Suppressor macrophage treated with lipopolysaccharide for 1 hour (primary cell): ENCODE measurements at regions not wholly inside any gene's neighbourhood (a gene's known extent, or its start where the extent isn't known, plus 50 kb on each side); places are given as distances from the start of the nearest gene placed in this dataset.
"Not testable (repeated sequence)": the region's sequence is repeated elsewhere in the genome, so short reads cannot be mapped to it uniquely, and the experiment has no call there.

Source experiments
- DNase-seq, 3 donors: peaks; one replicate each; pipeline ENCODE4 v3.0.0-alpha.2; 2020 to 2022

DNA sequence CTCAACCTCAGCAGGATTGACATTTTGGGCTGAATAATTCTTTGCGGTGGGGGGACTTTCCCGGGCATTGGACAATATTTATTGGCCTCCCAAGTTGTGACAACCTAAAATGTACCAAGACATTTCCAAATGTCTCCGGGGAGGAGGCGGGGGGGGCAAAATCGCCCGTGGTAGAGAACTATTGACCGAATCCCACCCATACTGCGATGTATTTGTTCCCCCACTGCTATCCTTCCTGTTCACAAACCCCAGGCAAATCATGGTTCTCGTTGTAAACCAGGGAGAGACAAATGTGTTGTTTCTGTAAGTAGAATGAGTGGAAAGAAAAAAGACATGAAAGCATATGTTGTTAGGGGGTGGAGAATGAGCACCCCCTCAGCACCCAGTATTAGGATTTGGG, 141.9 kb downstream of the PSAT1 start:
- no peak for DNase-seq

DNA sequence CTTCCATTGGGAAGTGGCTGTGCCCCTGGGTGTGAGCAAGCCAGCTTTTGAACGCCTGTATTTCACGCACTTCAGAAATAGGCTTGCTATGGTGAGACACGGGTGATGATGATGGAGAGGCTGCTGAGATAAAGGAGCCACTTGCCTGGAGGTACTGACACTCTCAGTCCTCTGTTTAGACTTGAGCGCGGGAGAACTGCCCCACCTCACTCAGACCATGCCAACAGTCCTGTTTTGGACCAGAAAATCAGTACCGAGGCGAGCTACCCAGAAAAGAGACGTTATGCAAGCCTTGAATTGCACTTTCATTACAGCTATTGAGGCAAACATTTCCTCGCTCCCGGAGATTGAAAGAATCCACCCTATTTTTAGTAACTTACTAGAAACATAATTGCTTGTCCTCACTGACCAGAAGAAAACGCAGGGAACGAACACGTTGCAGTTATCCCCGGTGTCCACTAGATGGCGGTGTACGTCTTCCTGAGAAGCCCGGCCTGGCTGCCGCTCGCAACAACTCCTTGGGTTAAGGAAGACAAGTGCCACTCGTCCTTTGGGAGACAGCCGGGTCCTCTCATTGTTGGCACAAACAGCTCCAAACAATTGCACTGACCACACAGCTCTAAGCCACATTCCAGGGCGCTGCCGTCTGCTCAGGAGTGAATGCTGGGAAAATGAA, 142.4 kb downstream of the PSAT1 start:
- peak; percentile 78 to 86 (median 86) for DNase-seq

DNA sequence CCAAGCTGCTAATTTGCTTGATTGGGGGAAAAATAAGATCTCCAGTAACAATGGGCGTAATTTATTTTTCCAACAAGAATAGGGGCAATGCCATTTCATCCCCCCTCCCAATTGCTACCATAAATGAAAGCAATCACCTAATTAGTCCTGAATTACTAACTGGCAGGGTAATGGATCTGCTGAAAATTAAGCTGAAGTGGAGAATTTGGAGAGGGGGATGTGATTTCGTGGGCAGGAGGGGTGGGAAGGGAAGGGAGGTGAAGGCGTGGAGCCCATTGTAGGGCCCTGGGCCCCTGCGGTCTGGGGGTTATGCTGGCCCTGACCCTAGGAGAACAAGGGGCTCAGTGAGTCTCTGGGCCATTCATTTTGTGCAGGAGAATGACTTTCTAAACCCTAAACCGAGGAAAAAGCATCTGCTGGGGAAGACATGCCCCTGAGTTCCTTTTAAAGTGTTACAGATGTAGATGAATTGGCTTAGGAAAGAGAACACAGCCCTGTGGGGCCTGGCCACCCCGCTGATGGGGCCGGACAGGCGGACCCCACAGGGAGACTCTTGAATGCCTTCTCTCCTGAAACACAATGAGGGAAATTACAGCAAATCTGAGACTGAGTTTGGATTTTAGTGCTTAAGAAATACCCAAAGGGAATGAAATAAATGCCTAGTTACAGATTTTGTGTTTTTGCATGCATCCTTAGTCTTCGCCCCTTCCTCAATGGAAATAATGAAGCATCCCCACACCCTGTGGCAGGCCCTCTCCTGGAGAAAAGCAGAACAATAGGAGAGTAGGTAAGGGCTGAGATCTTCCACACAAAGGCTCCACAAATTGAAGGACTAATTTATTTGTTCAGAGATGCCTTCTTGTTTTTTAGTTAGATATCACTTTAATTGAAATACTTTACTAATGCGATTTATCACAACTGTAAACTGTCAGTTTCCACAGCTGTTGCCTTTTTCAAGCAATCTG, 143.2 kb downstream of the PSAT1 start:
- DNase-seq = no peak

DNA sequence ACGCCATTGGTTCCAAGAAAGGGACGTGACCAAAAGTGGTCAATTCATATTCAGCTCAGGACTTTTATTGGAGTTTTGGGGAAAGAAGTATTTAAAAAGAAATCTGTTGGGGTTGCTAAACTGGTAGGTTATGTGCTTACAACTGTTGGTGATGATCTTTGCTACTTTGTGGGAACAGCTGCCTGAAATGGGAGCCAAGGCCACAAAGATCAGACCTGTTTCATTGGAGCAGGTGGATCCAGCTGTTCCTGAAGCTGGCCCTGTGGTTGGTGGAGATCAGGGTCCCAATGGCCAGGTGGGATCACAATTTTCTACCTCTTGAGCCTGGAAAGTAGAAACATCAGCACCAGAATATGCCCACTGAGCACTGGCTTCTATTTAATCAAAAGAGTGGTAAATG, 144.5 kb downstream of the PSAT1 start:
- no peak for DNase-seq

DNA sequence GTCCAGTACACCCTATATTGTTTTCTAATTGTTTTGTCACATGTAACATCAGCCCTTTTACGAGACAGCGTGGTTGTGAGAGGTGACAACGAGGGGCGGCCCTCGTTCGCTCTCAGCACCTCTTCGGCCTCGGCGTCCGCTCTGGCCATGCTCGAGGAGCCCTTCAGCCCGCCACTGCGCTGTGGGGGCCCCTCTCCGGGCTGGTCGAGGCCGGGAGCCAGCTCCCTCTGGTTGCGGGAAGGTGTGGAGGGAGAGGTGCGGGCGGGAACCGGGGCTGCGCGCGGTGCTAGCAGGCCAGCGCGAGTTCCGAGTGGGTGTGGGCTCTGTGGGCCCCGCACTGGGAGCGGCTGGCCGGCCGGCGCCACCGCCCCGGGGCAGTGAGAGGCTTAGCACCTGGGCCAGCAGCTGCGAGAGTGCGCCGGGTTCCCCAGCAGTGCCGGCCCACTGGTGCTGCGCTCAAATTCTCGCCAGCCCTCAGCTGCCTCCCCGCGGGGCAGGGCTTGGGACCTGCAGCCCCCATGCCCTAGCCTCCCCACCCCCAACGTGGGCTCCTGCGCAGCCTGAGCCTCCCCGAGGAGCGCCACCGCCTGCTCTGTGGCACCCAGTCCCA, 145.0 kb downstream of the PSAT1 start:
- no peak for DNase-seq

DNA sequence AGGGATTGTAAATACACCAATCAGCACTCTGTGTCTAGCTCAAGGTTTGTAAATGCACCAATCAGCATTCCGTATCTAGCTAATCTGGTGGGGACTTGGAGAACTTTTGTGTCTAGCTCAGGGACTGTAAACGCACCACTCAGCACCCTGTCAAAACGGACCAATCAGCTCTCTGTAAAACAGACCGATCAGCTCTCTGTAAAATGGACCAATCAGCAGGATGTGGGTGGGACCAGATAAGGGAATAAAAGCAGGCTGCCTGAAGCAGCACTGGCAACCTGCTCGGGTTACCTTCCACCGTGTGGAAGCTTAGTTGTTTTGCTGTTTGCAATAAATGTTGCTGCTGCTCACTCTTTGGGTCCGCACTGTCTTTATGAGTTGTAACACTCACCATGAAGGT, 145.7 kb downstream of the PSAT1 start:
- not testable (repeated sequence) for DNase-seq

DNA sequence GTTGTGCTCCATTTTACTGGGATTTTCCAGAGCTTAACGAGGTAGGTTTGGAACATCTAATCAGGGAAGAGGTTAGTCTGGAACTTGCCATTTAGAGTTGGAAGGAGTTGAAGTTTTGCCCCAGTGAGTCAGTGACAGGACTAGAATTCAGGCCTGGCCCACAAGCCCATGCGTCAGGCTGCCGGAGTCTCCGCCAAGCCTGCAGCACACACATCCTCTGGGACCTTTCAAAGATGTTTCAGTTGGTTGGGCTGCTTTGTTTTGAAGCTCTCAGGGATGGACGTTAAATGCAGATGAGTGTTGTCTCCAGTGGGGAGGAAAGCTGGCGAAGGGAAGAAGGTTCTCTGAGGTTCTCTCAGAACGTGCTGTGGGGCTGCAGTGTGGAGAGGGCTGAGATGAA, 147.0 kb downstream of the PSAT1 start:
- DNase-seq = no peak

DNA sequence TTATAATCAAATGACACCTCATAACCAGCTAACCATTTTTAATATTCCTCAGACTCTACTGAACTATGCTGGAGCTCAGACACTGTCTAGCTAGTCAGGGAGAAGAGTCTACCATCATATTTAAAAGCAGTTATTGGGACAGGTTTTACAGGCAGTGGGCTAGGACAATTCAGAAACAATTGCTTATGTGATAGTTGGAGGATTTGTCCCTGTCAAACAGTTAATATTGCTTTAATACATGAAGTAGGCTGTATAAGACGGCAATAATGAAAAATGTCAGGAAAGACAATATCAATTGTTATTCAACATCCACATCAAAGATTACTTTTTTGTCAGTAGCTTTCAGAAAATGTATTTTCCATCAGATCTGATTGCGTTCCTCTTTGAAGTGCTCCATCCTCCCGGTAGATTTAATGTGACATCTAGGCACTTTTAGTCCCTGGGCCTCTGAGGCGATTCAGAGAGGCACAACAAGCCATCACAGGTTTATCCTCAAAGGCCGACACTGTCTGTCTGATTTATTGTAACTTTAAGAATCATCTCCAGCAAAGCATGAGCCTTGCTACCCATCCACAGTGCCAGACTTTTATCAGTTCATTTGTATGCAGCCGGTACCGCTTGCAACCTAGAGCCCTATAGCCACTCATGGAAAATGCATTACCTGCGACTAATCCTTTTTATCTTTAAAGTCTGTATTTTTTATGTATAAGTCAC, 152.2 kb downstream of the PSAT1 start:
- no peak for DNase-seq

DNA sequence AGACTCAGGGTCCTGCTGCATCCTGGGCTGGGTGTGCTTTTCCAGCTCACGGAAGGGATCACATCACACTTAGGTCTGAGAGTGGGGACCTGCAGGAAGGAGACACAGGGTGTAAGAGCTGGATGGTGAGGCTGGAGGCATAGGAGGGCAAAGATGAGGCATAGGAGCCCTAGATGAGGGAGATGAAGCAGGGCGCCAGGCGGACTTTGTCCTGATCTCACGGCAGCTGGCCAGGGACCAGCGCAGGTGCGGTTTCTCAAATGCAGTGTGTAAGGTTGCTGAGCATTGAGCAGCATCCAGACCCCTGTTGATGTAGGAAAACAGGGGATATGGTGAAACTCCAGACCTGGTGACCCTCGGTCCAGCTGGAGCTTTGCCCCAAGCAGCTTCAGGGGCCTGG, 156.5 kb downstream of the PSAT1 start:
- no peak for DNase-seq

DNA sequence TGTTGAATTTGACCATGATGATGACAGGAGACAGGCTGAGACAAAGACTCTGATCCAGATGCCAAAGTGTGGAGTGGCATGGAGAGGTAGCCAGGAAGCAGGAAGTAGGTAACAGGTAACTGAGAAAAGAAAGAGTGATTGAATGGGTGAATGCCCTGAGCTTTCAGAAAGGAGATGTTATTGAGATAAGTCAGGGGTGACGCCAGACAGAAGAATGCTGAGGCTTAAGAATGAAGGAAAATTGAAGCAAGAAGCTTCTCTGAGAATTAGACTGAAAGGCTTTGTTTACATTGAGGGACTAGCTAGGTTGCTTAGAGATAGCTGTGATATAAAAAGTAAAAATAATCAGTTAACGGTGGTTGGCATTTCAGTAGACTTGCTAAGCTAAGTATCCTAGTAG, 165.7 kb downstream of the PSAT1 start:
- DNase-seq = no peak

DNA sequence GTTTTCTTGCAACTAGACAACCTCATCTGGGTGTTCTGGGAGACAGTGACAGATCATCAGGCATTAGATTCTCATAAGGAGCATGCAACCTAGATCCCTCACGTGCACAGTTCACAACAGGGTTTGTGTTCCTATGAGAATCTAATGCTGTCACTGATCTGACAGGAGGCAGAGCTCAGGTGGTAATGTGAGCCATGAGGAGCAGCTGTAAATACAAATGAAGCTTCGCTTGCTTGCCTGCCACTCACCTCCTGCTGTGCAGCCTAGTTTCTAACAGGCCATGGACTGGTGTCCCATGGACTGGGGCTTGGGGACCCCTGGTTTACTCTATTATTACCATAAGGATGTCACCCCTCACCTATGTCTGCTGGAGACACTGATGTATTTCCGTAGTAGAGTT, 166.8 kb downstream of the PSAT1 start:
- DNase-seq = no peak

DNA sequence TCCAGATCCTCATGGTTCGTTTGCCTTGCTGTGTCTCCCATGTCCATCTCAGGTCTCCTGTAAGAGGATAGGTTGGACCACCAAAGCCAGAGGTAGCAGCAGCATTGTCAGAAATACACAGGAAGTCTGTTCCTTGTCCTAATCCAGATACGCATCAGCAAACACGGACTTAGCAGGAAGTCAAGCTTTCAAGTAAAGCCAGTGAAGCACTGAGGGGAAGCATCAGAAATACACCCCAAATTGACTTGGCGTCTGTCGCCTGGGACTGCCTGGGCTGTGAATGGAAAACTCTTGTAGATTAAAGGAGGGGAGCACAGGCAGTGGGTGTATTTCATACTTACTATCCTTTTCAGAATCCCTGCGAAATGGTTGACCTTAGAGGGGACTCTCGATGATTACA, 171.3 kb downstream of the PSAT1 start:
- DNase-seq = no peak

DNA sequence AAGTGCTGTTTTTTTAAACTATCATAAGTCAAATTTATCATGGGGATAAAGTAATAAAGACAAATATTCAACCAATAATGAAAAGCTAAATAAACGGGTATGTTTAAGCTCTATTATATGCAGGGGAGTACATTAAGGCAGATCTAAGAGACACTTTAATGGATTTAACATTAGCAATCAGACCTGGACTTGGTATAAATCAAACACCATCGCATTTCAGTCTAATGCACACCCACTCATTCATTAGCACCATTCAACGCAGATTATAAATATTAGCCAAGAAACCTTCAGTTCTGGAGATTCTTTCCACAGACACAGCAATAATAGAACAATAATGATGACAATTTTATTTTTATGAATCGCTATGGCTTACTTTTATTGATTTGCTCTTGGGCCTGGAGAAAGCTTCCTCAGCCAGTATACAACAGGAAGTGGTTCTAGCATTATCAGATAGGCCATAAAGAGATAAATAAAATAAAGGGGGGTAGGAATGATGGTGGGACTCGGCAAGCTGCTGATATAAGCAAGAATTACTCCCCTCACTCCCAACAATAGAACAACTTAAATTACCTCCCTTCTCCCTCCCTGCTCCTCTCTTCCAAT, 172.2 kb downstream of the PSAT1 start:
- DNase-seq = no peak

DNA sequence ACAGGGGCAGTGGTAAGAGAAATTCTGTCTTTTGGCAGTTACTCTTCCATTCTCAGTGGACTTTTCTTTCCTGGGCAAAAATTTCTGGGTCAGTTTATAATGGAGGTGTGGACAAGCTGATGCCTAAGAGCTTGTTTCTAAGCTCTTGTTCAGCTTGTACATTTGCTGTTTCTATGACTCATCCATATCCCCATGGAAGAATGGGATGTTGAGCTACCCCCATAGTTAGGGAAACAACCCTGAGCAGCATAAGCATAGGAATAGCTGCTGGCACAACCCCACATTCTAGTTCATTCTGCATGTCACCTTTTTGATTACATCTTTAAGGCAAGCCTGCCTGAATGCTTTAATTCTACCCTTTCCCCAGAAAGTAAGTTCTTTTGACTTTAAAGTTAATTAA, 173.3 kb downstream of the PSAT1 start:
- no peak for DNase-seq

DNA sequence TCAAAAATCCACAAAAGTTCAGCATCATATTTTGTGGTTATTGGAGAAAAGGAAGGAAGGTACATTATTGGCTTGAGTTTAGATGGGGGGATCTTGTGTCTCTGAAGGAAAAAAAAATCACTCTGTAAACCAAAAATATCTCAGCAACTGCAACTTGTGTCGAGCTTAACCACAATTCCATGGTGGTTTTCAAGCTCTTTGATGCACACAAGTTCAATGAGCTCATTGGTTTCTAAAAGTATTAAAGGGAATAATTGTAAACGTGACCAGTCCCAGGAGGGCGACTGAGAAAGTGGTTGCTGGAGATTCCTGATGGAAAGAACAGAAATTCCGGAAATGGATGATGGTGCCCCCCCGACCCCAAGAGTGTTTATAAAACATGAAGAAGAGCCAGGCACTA, 173.8 kb downstream of the PSAT1 start:
- no peak for DNase-seq

DNA sequence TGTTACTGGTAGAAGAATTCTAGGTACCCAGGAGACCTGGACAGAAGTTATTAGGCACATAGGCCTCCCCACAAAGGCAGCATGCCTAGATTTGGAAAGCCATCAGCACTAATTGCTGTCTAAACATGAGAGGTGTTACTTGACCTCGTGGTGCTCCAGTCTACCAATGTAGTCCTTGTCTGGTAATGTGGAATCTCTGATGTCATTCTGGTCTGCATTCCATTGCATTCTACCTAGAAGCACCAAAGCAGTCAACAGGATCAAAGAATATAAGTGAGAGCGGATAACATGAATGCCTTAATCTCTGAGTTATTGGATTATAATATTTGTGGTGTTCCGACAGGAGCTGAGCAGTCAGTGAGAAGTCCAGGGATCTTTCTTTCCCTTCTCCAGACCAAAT, 175.2 kb downstream of the PSAT1 start:
- DNase-seq = no peak

DNA sequence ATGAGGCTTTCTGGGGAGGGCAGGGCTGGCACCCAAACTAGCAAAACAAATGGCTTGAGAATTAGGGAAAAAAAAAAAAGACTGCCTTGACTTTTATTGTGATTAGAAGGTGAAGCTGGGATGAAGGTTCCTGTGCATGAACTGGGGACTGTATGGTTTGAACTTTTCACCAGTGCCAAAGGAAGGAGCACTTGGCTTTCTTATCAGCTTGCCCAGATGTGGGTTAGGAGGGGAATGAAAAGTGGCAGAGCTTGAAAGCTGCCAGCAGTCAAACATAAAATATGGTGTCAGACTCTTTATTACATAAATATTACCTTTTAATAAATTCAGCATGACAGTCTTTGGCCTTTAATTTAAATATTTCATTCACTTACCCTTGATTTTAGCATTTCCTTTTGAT, 182.5 kb downstream of the PSAT1 start:
- no peak for DNase-seq

DNA sequence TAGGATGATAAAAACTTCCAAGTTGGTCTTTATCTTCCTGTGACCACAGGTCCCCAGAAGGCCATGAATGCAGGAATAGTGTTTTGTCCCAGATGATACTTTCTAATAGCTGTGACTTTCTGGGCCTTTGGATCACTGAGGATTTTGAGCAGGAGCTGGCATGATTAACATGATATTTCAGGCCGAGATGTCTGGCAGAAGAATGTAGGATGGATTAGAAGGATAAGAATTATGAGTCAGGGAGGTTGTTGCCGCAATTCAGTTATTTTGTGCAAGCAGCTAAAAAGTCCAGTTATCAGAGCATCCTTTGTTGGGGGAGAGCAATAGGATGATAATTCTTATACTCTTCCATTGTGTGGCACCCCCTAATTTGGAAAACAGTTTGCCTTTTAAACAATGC, 189.7 kb downstream of the PSAT1 start:
- no peak for DNase-seq

DNA sequence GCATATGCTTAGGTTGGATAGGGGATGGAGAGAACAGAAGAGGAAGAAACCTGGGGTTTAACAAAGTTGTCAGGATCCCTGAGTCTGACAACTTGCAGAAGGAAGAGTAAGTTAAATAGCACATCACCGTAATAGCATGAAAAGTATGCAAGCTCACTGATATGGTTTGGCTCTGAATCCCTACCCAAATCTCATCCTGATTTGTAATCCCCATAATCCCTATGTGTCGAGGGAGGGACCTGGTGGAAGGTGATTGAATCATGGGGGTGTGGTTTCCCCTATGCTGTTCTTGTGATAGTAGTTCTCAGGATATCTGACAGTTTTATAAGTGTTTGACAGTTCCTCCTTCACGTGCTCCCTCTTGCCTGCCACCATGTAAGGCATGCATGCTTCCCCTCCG, 193.3 kb downstream of the PSAT1 start:
- DNase-seq = no peak

DNA sequence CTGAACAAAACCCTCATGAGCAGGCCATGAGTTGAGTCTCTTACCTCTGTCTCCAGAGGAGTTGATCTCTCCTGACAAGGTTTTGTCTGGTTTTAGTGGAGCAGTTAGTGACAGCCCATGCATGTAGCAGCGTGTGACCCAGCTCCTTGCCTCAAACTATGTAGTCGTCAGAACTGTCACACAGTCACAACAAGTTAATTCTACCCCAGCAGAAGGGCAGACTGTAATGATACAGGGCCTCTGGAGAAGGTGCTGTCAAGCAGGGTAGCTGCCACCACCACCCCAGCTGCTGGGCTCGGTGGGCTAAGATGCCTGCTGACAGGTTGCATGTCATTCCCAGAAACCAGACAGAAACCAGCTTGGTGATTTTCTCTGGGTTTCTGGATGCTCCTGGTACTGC, 194.5 kb downstream of the PSAT1 start:
- DNase-seq = no peak

DNA sequence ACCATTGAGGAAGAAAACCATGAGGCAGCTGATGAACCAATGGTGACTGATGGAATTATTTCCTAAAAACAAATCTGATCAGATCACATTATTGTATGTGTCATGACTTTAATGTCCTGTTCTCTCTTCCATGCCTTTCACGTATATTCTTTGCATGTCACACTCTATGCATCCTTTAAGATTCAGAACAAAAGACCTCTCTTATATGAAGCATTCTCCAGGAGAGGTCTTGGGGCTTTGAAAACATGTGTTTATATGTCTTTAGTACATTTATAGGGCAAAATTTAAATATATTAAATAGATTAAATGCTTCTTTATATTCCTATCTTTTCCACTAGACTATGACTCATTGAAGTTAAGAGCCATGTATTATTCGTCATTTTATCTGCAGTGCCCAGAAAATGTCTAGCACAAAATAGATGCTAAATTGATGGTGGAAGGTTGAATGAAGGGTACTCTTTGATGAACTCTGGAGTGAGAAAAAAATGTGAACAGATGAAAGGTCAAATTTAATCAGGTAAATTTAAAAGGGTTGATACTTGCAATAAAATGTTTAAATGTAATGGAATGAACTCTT, 196.3 kb downstream of the PSAT1 start:
- no peak for DNase-seq

DNA sequence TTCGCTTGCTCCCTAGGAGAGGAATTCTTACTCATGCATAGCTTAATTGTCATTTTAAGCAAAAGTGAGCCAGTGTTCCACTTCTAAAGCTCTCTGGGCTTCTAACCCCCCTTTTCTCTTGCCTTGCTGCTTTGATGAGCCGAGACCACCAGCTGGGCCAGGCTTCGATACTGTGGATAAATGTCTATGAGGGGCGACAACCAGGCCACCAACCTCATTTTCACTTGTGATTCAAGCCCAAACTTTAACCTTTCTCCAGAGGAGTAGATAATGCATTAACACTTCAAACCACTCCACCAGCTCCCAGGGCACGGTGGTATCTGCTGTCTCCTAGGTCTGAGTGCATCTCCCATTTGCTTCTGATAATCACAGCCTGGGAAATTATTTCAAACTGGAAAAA, 205.6 kb downstream of the PSAT1 start:
- no peak for DNase-seq

DNA sequence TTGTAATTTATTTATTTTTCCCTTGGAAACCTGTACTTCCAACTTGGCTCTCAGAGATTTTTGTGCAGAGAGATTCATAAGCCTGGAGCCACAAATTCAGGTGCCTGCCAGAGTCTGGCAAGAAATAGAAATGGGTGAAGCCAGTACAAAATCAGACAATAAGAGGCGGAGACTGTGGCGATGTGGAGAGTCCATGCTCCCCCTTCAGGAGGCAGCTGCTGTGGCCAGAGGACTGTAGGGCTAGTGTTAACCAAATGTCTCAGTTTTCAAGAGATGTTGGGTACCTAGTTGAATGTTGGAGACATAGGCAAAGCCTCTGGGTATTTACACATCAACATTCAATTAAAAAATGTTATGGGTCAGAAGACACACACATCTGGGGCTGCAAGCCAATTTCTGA, 208.6 kb downstream of the PSAT1 start:
- no peak for DNase-seq
